HAP-1 (cell line): ENCODE measurements at regions not wholly inside any gene's neighbourhood (a gene's known extent, or its start where the extent isn't known, plus 50 kb on each side); places are given as distances from the start of the nearest gene placed in this dataset.

Source experiments
- DNase-seq, 2 experiments: peaks; one replicate each; pipeline ENCODE4 v3.0.0-alpha.2; 2016 to 2020; ENCODE audit warnings: low spot score in 2 of 2
- H3K27me3 ChIP-seq: fragments of 250-450 bp; sonication (Bioruptor Pico); 2 replicates; pipeline ENCODE4 v1.5.1; 2020; ENCODE audit warnings: low read depth, mild to moderate bottlenecking, moderate library complexity
- H3K36me3 ChIP-seq: fragments of 250-450 bp; sonication (Bioruptor Pico); replicated peaks from 2 replicates; pipeline ENCODE4 v1.5.1; 2020; ENCODE audit warnings: mild to moderate bottlenecking
- H3K4me1 ChIP-seq: fragments of 250-450 bp; sonication (Bioruptor Pico); 2 replicates; pipeline ENCODE4 v1.5.1; 2020; ENCODE audit warnings: mild to moderate bottlenecking
- H3K4me3 ChIP-seq: fragments of 250-450 bp; sonication (Bioruptor Pico); 2 replicates; pipeline ENCODE4 v1.5.1; 2020; ENCODE audit warnings: mild to moderate bottlenecking, moderate library complexity
- H3K9me3 ChIP-seq: fragments of 250-450 bp; sonication (Bioruptor Pico); 2 replicates; pipeline ENCODE4 v1.5.1; 2020; ENCODE audit warnings: mild to moderate bottlenecking, moderate library complexity
- in situ Hi-C: fragments of 300-500 bp; cut with MboI; formaldehyde crosslinking; loops from 3 replicates; pipeline ENCODE4 v1.14.3; 2020; ENCODE audit warnings: low sequenced_read_pairs, inconsistent platforms, mixed read lengths

DNA sequence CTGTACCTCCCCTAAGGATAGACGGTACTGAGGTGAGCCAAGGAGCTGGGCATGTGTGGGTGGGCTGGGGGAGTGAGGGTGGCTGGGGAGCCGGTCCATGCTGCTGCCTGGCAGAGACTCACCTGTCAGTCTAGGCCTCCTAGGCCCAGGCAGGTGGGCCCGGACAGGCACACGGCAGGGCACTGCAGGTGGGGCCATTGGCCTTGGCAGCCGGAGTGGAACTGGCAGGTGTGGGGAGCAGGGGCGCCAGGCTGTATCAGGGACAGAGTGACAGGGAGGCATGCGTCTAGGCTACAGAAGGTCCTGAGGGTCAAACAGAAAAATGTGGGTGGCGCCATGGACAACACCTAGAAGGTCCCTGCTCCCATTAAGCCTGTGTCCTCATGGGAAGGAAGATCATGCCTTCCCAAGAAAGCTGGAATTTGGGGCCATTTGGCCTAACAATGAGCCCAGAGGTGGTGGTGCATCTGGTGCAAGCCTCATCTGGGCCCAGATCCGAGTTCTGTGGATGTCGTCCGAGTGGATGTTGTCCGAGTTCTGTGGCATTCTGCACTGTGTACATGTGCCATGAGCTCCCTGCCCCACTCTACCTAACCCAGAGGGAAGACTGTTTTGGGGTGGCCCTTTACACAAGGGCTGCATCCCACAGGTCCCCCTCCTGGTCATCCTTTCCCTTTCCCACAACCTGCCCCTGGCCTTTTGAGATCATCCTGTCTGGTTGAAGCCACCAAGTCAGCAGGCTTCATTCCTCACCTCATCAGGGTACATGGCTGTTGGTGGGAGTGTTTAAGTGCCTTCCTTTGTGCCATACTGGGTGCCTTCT is 249.7 kb downstream of the GLI2 start:
- DNase-seq: no peak
- in situ Hi-C loops: no loop called here
- H3K36me3 ChIP-seq: peaks cover 33% of the 10 kb centered on the region

DNA sequence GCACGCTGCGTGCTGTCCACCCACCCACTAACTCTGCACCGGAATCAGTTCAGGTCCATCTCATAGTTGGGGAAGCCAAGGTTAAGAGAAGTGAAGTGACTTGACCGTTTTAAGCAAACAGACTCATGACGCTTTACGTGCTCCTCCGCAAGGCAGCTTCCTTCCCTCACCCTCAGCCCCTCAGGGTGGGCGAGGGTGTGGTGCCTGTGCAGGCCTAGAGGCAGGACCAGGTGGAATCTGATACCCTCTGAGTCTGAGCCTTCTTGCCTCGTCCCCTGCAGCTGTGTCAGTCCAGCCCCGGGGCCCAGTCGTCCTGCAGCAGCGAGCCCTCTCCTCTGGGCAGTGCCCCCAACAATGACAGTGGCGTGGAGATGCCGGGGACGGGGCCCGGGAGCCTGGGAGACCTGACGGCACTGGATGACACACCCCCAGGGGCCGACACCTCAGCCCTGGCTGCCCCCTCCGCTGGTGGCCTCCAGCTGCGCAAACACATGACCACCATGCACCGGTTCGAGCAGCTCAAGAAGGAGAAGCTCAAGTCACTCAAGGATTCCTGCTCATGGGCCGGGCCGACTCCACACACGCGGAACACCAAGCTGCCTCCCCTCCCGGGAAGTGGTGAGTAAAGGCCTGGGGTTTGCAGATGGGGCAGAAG is 250.5 kb downstream of the GLI2 start:
- H3K27me3 ChIP-seq: no peaks in the 10 kb centered on the region
- H3K4me1 ChIP-seq: no peaks in the 10 kb centered on the region
- no peak for DNase-seq
- peaks cover 36% of the 10 kb centered on the region for H3K36me3 ChIP-seq
- H3K9me3 ChIP-seq: no peaks in the 10 kb centered on the region
- in situ Hi-C loops: no loop called here
- no peak overlapping the region for H3K4me3 ChIP-seq

More for the DNA sequence above, 249.7 kb downstream of the GLI2 start:
- Histone ChIP-seq H3K4me3 (no peak overlapping the region), H3K9me3 (no peaks in the 10 kb centered on the region), H3K4me1 (no peaks in the 10 kb centered on the region), H3K27me3 (no peaks in the 10 kb centered on the region)

GRCh38 chr2:120986898-120987650 is 251.4 kb downstream of the GLI2 start:
- Histone ChIP-seq H3K27me3 (no peaks in the 10 kb centered on the region), H3K36me3 (peaks cover 36% of the 10 kb centered on the region), H3K4me3 (no peak overlapping the region), H3K9me3 (no peaks in the 10 kb centered on the region), H3K4me1 (no peaks in the 10 kb centered on the region)
- DNase-seq: no peak
- in situ Hi-C loops: no loop called here

- Histone ChIP-seq H3K4me1 (no peaks in the 10 kb centered on the region), H3K9me3 (no peaks in the 10 kb centered on the region), H3K27me3 (no peaks in the 10 kb centered on the region), H3K4me3 (no peak overlapping the region), H3K36me3 (peaks cover 36% of the 10 kb centered on the region)
- in situ Hi-C loops: no loop called here
- no peak for DNase-seq
Observed at GRCh38 chr2:120988051-120988699, 252.5 kb downstream of the GLI2 start.

- in situ Hi-C loops: no loop called here
- Histone ChIP-seq H3K36me3 (peaks cover 36% of the 10 kb centered on the region), H3K4me1 (no peaks in the 10 kb centered on the region), H3K9me3 (no peaks in the 10 kb centered on the region), H3K4me3 (no peak overlapping the region), H3K27me3 (no peaks in the 10 kb centered on the region)
- no peak for DNase-seq
Observed at GRCh38 chr2:120988700-120989511, 253.2 kb downstream of the GLI2 start.

- Histone ChIP-seq H3K4me3 (no peak overlapping the region), H3K9me3 (no peaks in the 10 kb centered on the region), H3K4me1 (no peaks in the 10 kb centered on the region), H3K27me3 (no peaks in the 10 kb centered on the region), H3K36me3 (peaks cover 28% of the 10 kb centered on the region)
- in situ Hi-C loops: no loop called here
- DNase-seq: no peak
Observed at GRCh38 chr2:120989512-120990441, 254.1 kb downstream of the GLI2 start.

GRCh38 chr2:120990451-120990871 is 254.8 kb downstream of the GLI2 start:
- Histone ChIP-seq H3K4me3 (no peak overlapping the region), H3K27me3 (no peaks in the 10 kb centered on the region), H3K4me1 (no peaks in the 10 kb centered on the region), H3K36me3 (peaks cover 28% of the 10 kb centered on the region), H3K9me3 (no peaks in the 10 kb centered on the region)
- DNase-seq: no peak
- in situ Hi-C loops: no loop called here

- Histone ChIP-seq H3K27me3 (no peaks in the 10 kb centered on the region), H3K36me3 (peaks cover 22% of the 10 kb centered on the region), H3K4me1 (no peaks in the 10 kb centered on the region), H3K4me3 (no peak overlapping the region), H3K9me3 (no peaks in the 10 kb centered on the region)
- no peak for DNase-seq
- in situ Hi-C loops: no loop called here
Observed at GRCh38 chr2:120991441-120991840, 255.8 kb downstream of the GLI2 start.

DNA sequence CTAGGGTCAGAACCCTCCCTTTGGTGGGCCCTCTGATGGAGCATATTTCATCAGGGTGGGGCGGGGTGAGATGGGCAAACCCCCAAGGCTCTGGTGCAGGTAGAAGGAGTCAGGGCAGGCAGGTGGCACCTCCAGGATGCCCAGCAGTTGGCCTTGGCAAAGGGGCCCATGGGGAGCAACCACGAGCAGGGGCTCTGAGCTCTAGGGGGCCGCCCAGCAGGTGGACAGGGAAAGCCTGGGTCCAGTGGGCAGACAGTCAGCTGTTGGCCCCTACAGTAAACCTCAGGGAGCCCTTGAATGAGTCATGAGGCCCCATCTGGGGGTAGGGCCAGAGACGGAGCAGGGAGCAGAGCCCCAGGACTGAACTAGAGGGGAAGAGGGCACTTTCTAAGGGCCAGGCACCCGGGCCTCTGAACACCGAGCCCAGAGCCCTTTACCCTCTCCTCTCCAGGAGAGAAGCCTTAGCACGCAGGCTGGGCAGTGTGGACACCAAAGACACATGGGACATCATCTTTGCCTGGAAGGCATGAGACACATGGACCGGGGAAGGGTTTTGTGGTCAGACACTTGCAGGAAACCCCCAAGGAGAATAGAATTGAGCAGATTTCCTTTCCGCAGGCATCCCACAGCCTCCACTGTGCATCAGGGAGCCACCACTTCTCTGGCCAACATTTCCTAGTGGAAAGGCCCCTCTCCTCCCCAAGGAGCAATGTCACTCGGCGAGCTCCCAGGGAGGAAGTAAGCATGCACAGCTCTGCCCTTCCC is 257.3 kb downstream of the GLI2 start:
- Histone ChIP-seq H3K4me1 (no peaks in the 10 kb centered on the region), H3K9me3 (no peaks in the 10 kb centered on the region), H3K4me3 (no peak overlapping the region), H3K27me3 (no peaks in the 10 kb centered on the region), H3K36me3 (peaks cover 11% of the 10 kb centered on the region; the same call in 1 of the 2 replicates)
- DNase-seq: no peak
- in situ Hi-C loops: no loop called here

DNA sequence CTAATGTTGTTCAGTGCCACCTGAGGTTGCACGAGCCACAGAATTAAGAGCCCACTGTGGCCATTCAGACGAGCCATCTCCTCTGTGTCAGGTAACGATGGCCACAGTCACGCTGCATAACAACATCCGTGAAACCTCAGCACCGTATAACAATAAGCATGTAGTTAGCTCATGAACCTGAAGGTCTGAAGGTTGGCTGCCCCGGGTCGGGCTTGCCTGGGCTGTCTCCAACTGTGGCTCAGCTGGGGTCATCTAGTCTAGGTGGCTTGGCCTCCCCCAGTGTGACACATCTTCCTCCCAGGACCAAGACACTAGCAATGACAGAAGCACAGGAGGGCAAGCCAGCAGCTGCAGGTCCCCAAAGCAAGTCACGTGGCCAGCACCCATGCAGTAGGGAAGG is 258.0 kb downstream of the GLI2 start:
- in situ Hi-C loops: no loop called here
- H3K9me3 ChIP-seq: no peaks in the 10 kb centered on the region
- DNase-seq: no peak
- no peak overlapping the region for H3K4me3 ChIP-seq
- H3K27me3 ChIP-seq: no peaks in the 10 kb centered on the region
- H3K4me1 ChIP-seq: no peaks in the 10 kb centered on the region
- H3K36me3 ChIP-seq: peaks cover 11% of the 10 kb centered on the region; the same call in 1 of the 2 replicates

DNA sequence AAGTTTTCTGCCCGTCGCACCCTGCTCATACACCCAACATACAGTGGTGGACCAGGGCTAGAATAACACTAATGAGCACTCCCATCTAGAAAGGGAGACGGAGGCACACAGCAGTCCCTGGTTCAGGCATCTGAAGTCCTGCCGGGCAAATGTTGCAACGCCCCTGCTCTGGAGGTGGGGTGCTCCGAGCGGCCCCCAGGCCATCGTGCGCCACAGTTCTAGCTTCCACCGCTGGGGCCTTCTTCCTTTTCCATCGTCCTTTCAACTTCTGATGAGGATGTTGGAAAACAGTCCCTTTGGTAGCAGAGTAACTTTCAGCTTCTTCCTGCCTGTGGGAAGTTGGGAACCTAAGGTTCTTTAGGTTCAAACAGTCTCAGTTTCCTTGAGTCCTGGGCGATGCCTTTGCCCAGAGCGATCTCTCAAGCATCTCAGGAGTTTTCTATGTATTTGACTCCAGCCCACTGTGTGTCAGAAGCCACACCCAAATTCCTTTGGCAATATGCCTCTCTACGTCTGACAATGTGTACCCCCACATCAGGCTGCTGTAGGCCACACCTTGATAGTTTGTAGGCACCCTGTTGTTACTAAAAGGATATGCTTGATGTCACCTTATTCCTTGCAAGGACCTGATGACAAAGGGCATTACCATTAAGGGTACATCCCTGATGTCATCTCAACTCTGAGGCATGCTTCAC is 258.8 kb downstream of the GLI2 start:
- Histone ChIP-seq H3K36me3 (peaks cover 6% of the 10 kb centered on the region; the same call in 1 of the 2 replicates), H3K4me3 (no peak overlapping the region), H3K27me3 (no peaks in the 10 kb centered on the region), H3K9me3 (no peaks in the 10 kb centered on the region), H3K4me1 (no peaks in the 10 kb centered on the region)
- in situ Hi-C loops: no loop called here
- DNase-seq: no peak
